HCT116 (cell line): ENCODE measurements at regions not wholly inside any gene's neighbourhood (a gene's known extent, or its start where the extent isn't known, plus 50 kb on each side); places are given as distances from the start of the nearest gene placed in this dataset.

Experiments
- ATAC-seq: fragments of 200-7000 bp; cut with Tn5 transposase; 2 replicates; pipeline ENCODE4 v1.9.1; 2020; ENCODE audit warnings: mild to moderate bottlenecking, moderate library complexity
- BruUV-seq: library from RNA; stranded (reverse); fragments of 400-500 nt; replicated peaks from 2 replicates; lab custom pipeline; 2021; lab: Mats Ljungman, UMichigan
- CTCF ChIA-PET: fragments of 300-600 bp; sonication (Branson Sonifier 250); formaldehyde crosslinking; loops from one replicate; lab custom pipeline; 2021; ENCODE audit warnings: antibody characterized with exemption; lab: Charles Lee
- POLR2A ChIA-PET: fragments of 300-600, 350-600 bp; sonication (Branson Sonifier 250); formaldehyde crosslinking; loops from one replicate; lab custom pipeline; 2021; ENCODE audit warnings: antibody characterized with exemption; lab: Charles Lee
- RAD21 ChIA-PET, 2 experiments: fragments of 300-600 bp; sonication (Branson Sonifier 250); formaldehyde crosslinking; loops; one replicate each; lab custom pipeline; 2023; ENCODE audit warnings: low total read pairs in 2 of 2; ENCODE audit not compliant: uncharacterized antibody in 2 of 2, unreplicated experiment in 2 of 2, low non-redundant PET in 1 of 2; lab: Charles Lee
- DNase-seq: peaks from one replicate; pipeline ENCODE4 v3.0.0-alpha.2; 2010; ENCODE audit warnings: low read depth, low spot score
- H2AFZ ChIP-seq: fragments of 200-600 bp; shearing (Covaris generic), sonication (generic); 2 replicates; pipeline ENCODE4 v1.6.1; 2017; ENCODE audit warnings: low read depth, mixed run types, mixed read lengths, antibody characterized with exemption, low read length; ENCODE audit not compliant: poor library complexity, severe bottlenecking
- H3K27ac ChIP-seq: 2 replicates; pipeline ENCODE4 v1.5.1; 2012; ENCODE audit warnings: low read depth, low read length
- H3K27me3 ChIP-seq: fragments of 200-600 bp; sonication (generic); 2 replicates; pipeline ENCODE4 v1.6.1; 2016; ENCODE audit warnings: mixed run types, low read length, mixed read lengths; ENCODE audit not compliant: insufficient read depth
- H3K36me3 ChIP-seq, 2 experiments: fragments of 200-500 bp in 1 of 2; fragments of 200-600 bp in 1 of 2; sonication (Bioruptor generic) in 1 of 2; sonication (generic) in 1 of 2; 2 replicates each; pipeline versions ENCODE4 v1.5.1 to v1.6.1; 2014 to 2016; ENCODE audit warnings: low read length in 2 of 2, inconsistent platforms in 1 of 2, mixed read lengths in 1 of 2, mixed run types in 1 of 2; ENCODE audit not compliant: insufficient read depth in 2 of 2, control insufficient read depth in 1 of 2
- H3K4me1 ChIP-seq, 2 experiments: fragments of 200-600 bp in 1 of 2; sonication (generic) in 1 of 2; 2 replicates each; pipeline versions ENCODE4 v1.5.1 to v1.6.1; 2012 to 2017; ENCODE audit warnings: low read length in 2 of 2, inconsistent platforms in 1 of 2, mild to moderate bottlenecking in 1 of 2, mixed read lengths in 1 of 2, mixed run types in 1 of 2, moderate library complexity in 1 of 2; ENCODE audit not compliant: insufficient read depth in 2 of 2, control insufficient read depth in 1 of 2
- H3K4me2 ChIP-seq: fragments of 200-600 bp; sonication (generic); 2 replicates; pipeline ENCODE4 v1.6.1; 2017; ENCODE audit warnings: mixed run types, low read length, mixed read lengths
- H3K4me3 ChIP-seq, 2 experiments: fragments of 200-600 bp in 1 of 2; sonication (generic) in 1 of 2; replicated peaks in 1 of 2; 2 replicates each; pipeline ENCODE4 v1.5.1; 2011 to 2016; ENCODE audit warnings: low read length in 2 of 2, control low read depth in 1 of 2, low read depth in 1 of 2, mild to moderate bottlenecking in 1 of 2, mixed read lengths in 1 of 2, mixed run types in 1 of 2
- H3K79me2 ChIP-seq: fragments of 200-600 bp; sonication (generic); 2 replicates; pipeline ENCODE4 v1.6.1; 2017; ENCODE audit warnings: mild to moderate bottlenecking, mixed run types, low read length, moderate library complexity, mixed read lengths; ENCODE audit not compliant: insufficient read depth
- H3K9ac ChIP-seq: fragments of 200-600 bp; sonication (generic); 2 replicates; pipeline ENCODE4 v1.6.1; 2016; ENCODE audit warnings: low read length, mixed read lengths
- H3K9me2 ChIP-seq: fragments of 200-600 bp; sonication (generic), shearing (Covaris generic); 2 replicates; pipeline ENCODE4 v1.6.1; 2017; ENCODE audit warnings: mixed run types, mild to moderate bottlenecking, moderate library complexity; ENCODE audit not compliant: insufficient read depth
- H3K9me3 ChIP-seq, 2 experiments: fragments of 200-500 bp in 1 of 2; fragments of 200-600 bp in 1 of 2; sonication (Bioruptor generic) in 1 of 2; sonication (generic) in 1 of 2; 2 replicates each; pipeline ENCODE4 v1.6.1; 2014 to 2017; ENCODE audit warnings: low read length in 2 of 2, mixed read lengths in 2 of 2, inconsistent platforms in 1 of 2, low read depth in 1 of 2, mild to moderate bottlenecking in 1 of 2, mixed run types in 1 of 2, moderate library complexity in 1 of 2; ENCODE audit not compliant: control insufficient read depth in 1 of 2, insufficient read depth in 1 of 2
- H4K20me1 ChIP-seq: fragments of 200-600 bp; sonication (generic), shearing (Covaris generic); 2 replicates; pipeline ENCODE4 v1.6.1; 2017; ENCODE audit warnings: mixed run types, mild to moderate bottlenecking, moderate library complexity; ENCODE audit not compliant: insufficient read depth
- CBX3 ChIP-seq: IDR thresholded peaks from 2 replicates; pipeline ENCODE4 v1.6.1; 2012; ENCODE audit warnings: low read depth
- CEBPB ChIP-seq: IDR thresholded peaks from 2 replicates; pipeline ENCODE4 v1.6.1; 2012; ENCODE audit warnings: low read depth
- ELF1 ChIP-seq: IDR thresholded peaks from 2 replicates; pipeline ENCODE4 v1.6.1; 2012; ENCODE audit warnings: low read depth, borderline replicate concordance
- EZH2phosphoT487 ChIP-seq: fragments of 200-600 bp; IDR thresholded peaks from 2 replicates; pipeline ENCODE4 v1.6.1; 2018; ENCODE audit warnings: antibody characterized with exemption, borderline replicate concordance
- POLR2A ChIP-seq: IDR thresholded peaks from 2 replicates; pipeline ENCODE4 v1.7.0; 2011; ENCODE audit warnings: borderline replicate concordance; ENCODE audit not compliant: insufficient read depth, insufficient read length; ENCODE audit errors: extremely low read depth
- RAD21 ChIP-seq: IDR thresholded peaks from 2 replicates; pipeline ENCODE4 v1.6.1; 2012; ENCODE audit warnings: low read depth, mild to moderate bottlenecking
- SIN3A ChIP-seq: IDR thresholded peaks from 2 replicates; pipeline ENCODE4 v1.6.1; 2012; ENCODE audit warnings: low read depth
- SP1 ChIP-seq: IDR thresholded peaks from 2 replicates; pipeline ENCODE4 v1.6.1; 2012; ENCODE audit warnings: low read depth
- SRF ChIP-seq: IDR thresholded peaks from 2 replicates; pipeline ENCODE4 v1.6.1; 2012; ENCODE audit warnings: low read depth
- TCF7L2 ChIP-seq: IDR thresholded peaks from 2 replicates; pipeline ENCODE4 v1.7.0; 2011; ENCODE audit warnings: borderline replicate concordance, inconsistent platforms; ENCODE audit not compliant: insufficient read depth, insufficient read length; ENCODE audit errors: extremely low read depth
- ZFX ChIP-seq: fragments of 450-650 bp; IDR thresholded peaks from 2 replicates; pipeline ENCODE4 v1.6.1; 2017
- intact Hi-C: fragments of 100-400 bp; cut with micrococcal nuclease; formaldehyde crosslinking; loops from 2 replicates; pipeline ENCODE4 v1.10.0; 2022
- TF ChIP-seq, protein P1 (sequence below), 3 experiments: fragments of 200-600 bp in 1 of 3; sonication (generic) in 1 of 3; IDR thresholded peaks in 2 of 3; conservative IDR thresholded peaks in 1 of 3; 2 replicates each; pipeline ENCODE4 v1.5.1; 2012 to 2017; ENCODE audit warnings: low read depth in 2 of 3, low read length in 2 of 3, antibody characterized with exemption in 1 of 3, borderline replicate concordance in 1 of 3, control low read depth in 1 of 3, mild to moderate bottlenecking in 1 of 3, mixed read lengths in 1 of 3, mixed run types in 1 of 3, moderate library complexity in 1 of 3; ENCODE audit not compliant: insufficient read depth in 1 of 3

DNA sequence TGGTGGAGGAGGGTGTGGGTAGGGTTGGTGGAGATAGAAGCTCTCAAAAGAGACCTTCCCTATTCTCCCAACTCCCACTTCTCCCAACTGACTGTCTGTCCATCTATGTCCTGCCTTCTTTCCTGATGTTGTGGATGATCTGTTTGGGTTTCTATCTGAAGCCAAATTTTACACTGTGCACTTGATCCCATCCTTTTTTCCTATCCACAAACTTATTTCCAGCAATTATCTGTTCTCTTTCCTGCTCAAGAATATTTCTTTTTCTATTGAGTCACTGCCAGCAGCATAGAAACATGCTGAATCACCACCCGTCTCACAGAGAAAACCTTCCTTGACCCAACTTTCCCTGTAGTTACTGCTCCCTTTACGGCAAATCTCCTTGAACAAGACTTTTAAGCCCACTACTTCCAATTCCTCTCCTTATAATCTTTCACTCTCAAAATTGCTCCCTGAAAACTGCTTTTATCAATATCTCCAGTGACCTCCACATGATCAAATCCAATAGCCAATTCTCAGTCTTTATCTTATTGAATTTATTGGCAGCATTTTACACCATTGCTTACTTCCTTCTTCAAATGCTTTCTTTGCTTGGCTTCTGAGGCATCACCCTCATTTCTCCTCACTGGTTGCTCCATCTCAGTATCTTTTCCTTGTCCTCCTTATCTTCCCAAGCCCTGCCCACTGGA is 141.2 kb upstream of the SLC7A14 start:
- no peaks in the 10 kb centered on the region for H3K9me2 ChIP-seq
- no peak overlapping the region for H3K9ac ChIP-seq
- no peaks in the 10 kb centered on the region for H3K36me3 ChIP-seq
- no peak for DNase-seq
- H3K27me3 ChIP-seq = no peaks in the 10 kb centered on the region
- BruUV-seq = no TSS peak
- RAD21 ChIA-PET = no interaction called here
- no peak overlapping the region for H3K27ac ChIP-seq
- POLR2A ChIA-PET = no interaction called here
- intact Hi-C loops = no loop called here
- CTCF ChIA-PET = no interaction called here
- peak overlapping the region; percentile 56 for H3K4me2 ChIP-seq
- no peak overlapping the region for H3K4me3 ChIP-seq
- ATAC-seq = peak; percentile 50
- H3K4me1 ChIP-seq = peaks cover 0 to 18% of the 10 kb centered on the region in 2 experiments; a peak in 2 of 4 replicates
- no peak for TF ChIP-seq SIN3A
- no peak for TF ChIP-seq RAD21
- no peak for TF ChIP-seq ELF1
- no peak for TF ChIP-seq POLR2A
- no peak for TF ChIP-seq ZFX
- no peak for TF ChIP-seq CBX3
- TF ChIP-seq TCF7L2 = no peak
- no peak for TF ChIP-seq SP1
- no peak for TF ChIP-seq EZH2phosphoT487
- TF ChIP-seq CEBPB = no peak
- TF ChIP-seq, protein P1, sequence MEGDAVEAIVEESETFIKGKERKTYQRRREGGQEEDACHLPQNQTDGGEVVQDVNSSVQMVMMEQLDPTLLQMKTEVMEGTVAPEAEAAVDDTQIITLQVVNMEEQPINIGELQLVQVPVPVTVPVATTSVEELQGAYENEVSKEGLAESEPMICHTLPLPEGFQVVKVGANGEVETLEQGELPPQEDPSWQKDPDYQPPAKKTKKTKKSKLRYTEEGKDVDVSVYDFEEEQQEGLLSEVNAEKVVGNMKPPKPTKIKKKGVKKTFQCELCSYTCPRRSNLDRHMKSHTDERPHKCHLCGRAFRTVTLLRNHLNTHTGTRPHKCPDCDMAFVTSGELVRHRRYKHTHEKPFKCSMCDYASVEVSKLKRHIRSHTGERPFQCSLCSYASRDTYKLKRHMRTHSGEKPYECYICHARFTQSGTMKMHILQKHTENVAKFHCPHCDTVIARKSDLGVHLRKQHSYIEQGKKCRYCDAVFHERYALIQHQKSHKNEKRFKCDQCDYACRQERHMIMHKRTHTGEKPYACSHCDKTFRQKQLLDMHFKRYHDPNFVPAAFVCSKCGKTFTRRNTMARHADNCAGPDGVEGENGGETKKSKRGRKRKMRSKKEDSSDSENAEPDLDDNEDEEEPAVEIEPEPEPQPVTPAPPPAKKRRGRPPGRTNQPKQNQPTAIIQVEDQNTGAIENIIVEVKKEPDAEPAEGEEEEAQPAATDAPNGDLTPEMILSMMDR (IDR thresholded peaks at IDR 0.05 in 2 of 3, conservative IDR thresholded peaks at IDR 0.05 in 1 of 3; ENCODE audit: borderline replicate concordance in 1 of 3, insufficient read depth in 1 of 3, low read depth in 2 of 3, low read length in 2 of 3) = no peak
- no peak for TF ChIP-seq SRF
- no peaks in the 10 kb centered on the region for H3K9me3 ChIP-seq
- no peaks in the 10 kb centered on the region for H4K20me1 ChIP-seq
- peak overlapping the region; percentile 97 for H2AFZ ChIP-seq
- no peaks in the 10 kb centered on the region for H3K79me2 ChIP-seq
